ENCODE measurements at regions not wholly inside any gene's neighbourhood (a gene's known extent, or its start where the extent isn't known, plus 50 kb on each side); places are given as distances from the start of the nearest gene placed in this dataset.

GRCh38 chr13:106398289-106398688 is 137.2 kb downstream of the EFNB2 start:
- Histone ChIP-seq H3K23ac (ENCODE audit: low read depth, low read length) (no peak overlapping the region), H3K4me1 (ENCODE audit: control insufficient read depth, insufficient read depth, low read length) (no peaks in the 10 kb centered on the region), H4K8ac (ENCODE audit: low read depth in 2 of 2, low read length in 2 of 2) (no peak overlapping the region), H3K4me3 (ENCODE audit: insufficient read depth, low read depth, low read length) (no peak overlapping the region), H2BK15ac (ENCODE audit: low read depth, low read length) (no peak overlapping the region), H3K36me3 (ENCODE audit: control insufficient read depth, insufficient read depth, low read length) (no peaks in the 10 kb centered on the region), H2BK120ac (ENCODE audit: low read depth, low read length) (no peak overlapping the region), H2BK5ac (ENCODE audit: low read depth, low read length, poor library complexity, severe bottlenecking) (no peak overlapping the region), H3K9me1 (ENCODE audit: insufficient read depth, low read length) (no peaks in the 10 kb centered on the region), H3K14ac (replicated peaks; ENCODE audit: low read depth, low read length) (no peak overlapping the region), H4K5ac (ENCODE audit: low read depth, low read length) (no peak overlapping the region), H3K79me1 (ENCODE audit: low read depth in 1 of 2, low read length in 2 of 2) (no peaks in the 10 kb centered on the region), H3K9ac (ENCODE audit: low read depth, low read length) (no peak overlapping the region), H3K27me3 (ENCODE audit: control insufficient read depth, insufficient read depth, low read length) (no peaks in the 10 kb centered on the region), H2BK20ac (ENCODE audit: low read depth, low read length) (no peak overlapping the region), H2AFZ (replicated peaks; ENCODE audit: low read length, poor library complexity) (no peak overlapping the region), H3K27ac (ENCODE audit: insufficient read depth, low read length) (no peak overlapping the region), H3K56ac (ENCODE audit: extremely low read depth, insufficient read depth, low read length) (no peak overlapping the region), H3K4me2 (ENCODE audit: low read depth, low read length) (no peak overlapping the region), H2AK9ac (replicated peaks; ENCODE audit: low read depth, low read length, poor library complexity) (no peak overlapping the region), H3K9me3 (ENCODE audit: control insufficient read depth, insufficient read depth, low read length) (no peaks in the 10 kb centered on the region), H4K91ac (ENCODE audit: insufficient read depth, low read depth, low read length) (no peak overlapping the region), H3K18ac (ENCODE audit: low read depth, low read length) (no peak overlapping the region), H2AK5ac (ENCODE audit: low read depth, low read length) (no peak overlapping the region), H3K4ac (ENCODE audit: low read depth, low read length) (no peak overlapping the region), H4K20me1 (ENCODE audit: insufficient read depth, low read length) (no peaks in the 10 kb centered on the region)
- in situ Hi-C loops (cut with MboI; ENCODE audit: low sequenced_read_pairs) (no loop called here), dilution Hi-C loops (cut with HindIII; ENCODE audit: low sequenced_read_pairs, unreplicated experiment) (no loop called here), intact Hi-C loops (cut with micrococcal nuclease) (no loop called here)
- no peak for TF ChIP-seq RCOR1 (IDR thresholded peaks at IDR 0.05; ENCODE audit: insufficient replicate concordance, low read length)
- POLR2A ChIA-PET (ENCODE audit: unreplicated experiment): no interaction called here
- no peak for ATAC-seq (ENCODE audit: low read depth)
- CTCF ChIA-PET: no interaction called here
- WGBS, 2 experiments (ENCODE audit: extremely low coverage in 2 of 2, insufficient read length in 1 of 2): no CpG with 5 or more reads among the region's 1 CpG
- BruUV-seq (replicated peaks): no TSS peak
- DNase-seq: no peak

Data from IMR-90 (cell line).